C4-2B (cell line): ENCODE measurements at regions not wholly inside any gene's neighbourhood (a gene's known extent, or its start where the extent isn't known, plus 50 kb on each side); places are given as distances from the start of the nearest gene placed in this dataset.

ENCODE experiments used
- CTCF ChIP-seq: fragments of 450-650 bp; conservative IDR thresholded peaks from 2 replicates; pipeline ENCODE4 v1.5.1; 2017; ENCODE audit warnings: mild to moderate bottlenecking
- ZFX ChIP-seq: fragments of 450-650 bp; IDR thresholded peaks from 2 replicates; pipeline ENCODE4 v1.6.1; 2017

GRCh38 chr3:102980355-102980696, 545.5 kb downstream of the ZPLD1 start:
- TF ChIP-seq CTCF (no peak), ZFX (no peak)
